GM10266 (cell line): ENCODE measurements at regions not wholly inside any gene's neighbourhood (a gene's known extent, or its start where the extent isn't known, plus 50 kb on each side); places are given as distances from the start of the nearest gene placed in this dataset.

ENCODE experiments used
- DNase-seq: peaks from one replicate; pipeline ENCODE4 v3.0.0; 2012; ENCODE audit errors: extremely low spot score
- CTCF ChIP-seq: IDR thresholded peaks from 2 replicates; pipeline ENCODE4 v1.5.1; 2012; ENCODE audit warnings: mild to moderate bottlenecking, low read depth; ENCODE audit not compliant: control insufficient read depth, insufficient read depth; ENCODE audit errors: missing control alignments

GRCh38 chr4:108337923-108338322 lies 169.2 kb upstream of the LEF1 start:
- DNase-seq: no peak
- TF ChIP-seq CTCF: no peak

DNA sequence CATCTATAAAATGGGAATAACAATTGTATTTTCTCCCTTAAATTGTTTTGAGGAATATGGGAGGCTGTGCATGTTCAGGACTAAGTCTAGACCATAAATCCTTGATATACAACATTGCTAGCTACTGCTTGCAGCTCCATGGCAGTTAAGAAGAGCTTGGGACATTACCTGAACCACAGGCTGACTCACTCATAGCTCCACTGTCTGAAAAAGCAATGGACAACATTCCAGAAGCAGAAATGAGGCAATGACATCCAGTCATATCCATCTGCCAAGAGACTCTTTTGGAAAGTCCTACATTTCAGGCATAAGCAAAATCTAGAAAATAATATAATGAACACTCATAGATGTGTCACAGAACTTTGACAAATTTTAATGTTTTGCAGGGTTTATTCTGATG lies 167.3 kb upstream of the LEF1 start:
- TF ChIP-seq CTCF: no peak
- no peak for DNase-seq

- no peak for DNase-seq
- no peak for TF ChIP-seq CTCF
Measured at GRCh38 chr4:108335081-108335480, 166.3 kb upstream of the LEF1 start.

DNA sequence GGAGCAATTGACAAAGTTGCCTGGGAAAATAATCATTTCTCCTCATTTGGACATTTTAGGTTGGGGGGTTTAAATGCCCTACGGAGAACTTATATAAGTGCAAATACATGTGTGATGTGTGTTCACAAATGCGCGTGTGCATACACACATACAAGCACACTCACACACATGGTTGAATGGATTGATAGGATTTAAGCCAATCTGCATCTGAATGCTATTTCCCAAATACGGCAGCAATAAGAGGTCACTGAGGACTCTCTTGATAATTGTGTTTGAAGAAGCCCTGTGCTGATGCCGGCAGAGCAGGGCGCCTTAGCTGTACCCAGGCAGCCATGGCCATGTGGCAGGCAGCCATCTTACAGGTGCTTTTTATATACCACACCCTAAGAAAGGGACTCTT lies 165.3 kb upstream of the LEF1 start:
- no peak for DNase-seq
- TF ChIP-seq CTCF: no peak

GRCh38 chr4:108333353-108333942 lies 164.7 kb upstream of the LEF1 start:
- DNase-seq: no peak
- no peak for TF ChIP-seq CTCF

GRCh38 chr4:108331905-108332632 lies 163.3 kb upstream of the LEF1 start:
- no peak for DNase-seq
- no peak for TF ChIP-seq CTCF

GRCh38 chr4:108328383-108328732 lies 159.6 kb upstream of the LEF1 start:
- TF ChIP-seq CTCF: no peak
- DNase-seq: no peak
